Superior temporal gyrus (tissue), 1 donor: ENCODE measurements at regions not wholly inside any gene's neighbourhood (a gene's known extent, or its start where the extent isn't known, plus 50 kb on each side); places are given as distances from the start of the nearest gene placed in this dataset.
A peak's percentile ranks its signal among the peaks of the same experiment; 100 is the strongest.
"Not testable (repeated sequence)": the region's sequence is repeated elsewhere in the genome, so short reads cannot be mapped to it uniquely, and the experiment has no call there.

Experiments
- DNase-seq: peaks from one replicate; pipeline ENCODE4 v3.0.0-alpha.2; 2016; ENCODE audit errors: extremely low spot score

GRCh38 chr1:229857585-229857984 is 209.5 kb upstream of the GALNT2 start:
- DNase-seq: no peak

GRCh38 chr1:229859026-229859425 is 208.0 kb upstream of the GALNT2 start:
- peak; percentile 65 for DNase-seq

- no peak for DNase-seq
Observed at GRCh38 chr1:229860926-229861325, 206.1 kb upstream of the GALNT2 start.

- peak; percentile 73 for DNase-seq
Observed at GRCh38 chr1:229862017-229862774, 204.8 kb upstream of the GALNT2 start.

GRCh38 chr1:229863651-229864545 is 203.1 kb upstream of the GALNT2 start:
- DNase-seq: no peak

- DNase-seq: no peak
Observed at GRCh38 chr1:229864686-229865230, 202.3 kb upstream of the GALNT2 start.

- not testable (repeated sequence) for DNase-seq
Observed at GRCh38 chr1:229865321-229865720, 201.7 kb upstream of the GALNT2 start.

- DNase-seq: no peak
Observed at GRCh38 chr1:229867726-229868125, 199.3 kb upstream of the GALNT2 start.

- DNase-seq: no peak
Observed at GRCh38 chr1:229869240-229869639, 197.8 kb upstream of the GALNT2 start.

- no peak for DNase-seq
Observed at GRCh38 chr1:229869687-229870086, 197.4 kb upstream of the GALNT2 start.

GRCh38 chr1:229870381-229870780 is 196.7 kb upstream of the GALNT2 start:
- DNase-seq: no peak

- DNase-seq: no peak
Observed at GRCh38 chr1:229871078-229871676, 195.9 kb upstream of the GALNT2 start.

- DNase-seq: no peak
Observed at GRCh38 chr1:229874136-229874535, 192.9 kb upstream of the GALNT2 start.

- DNase-seq: no peak
Observed at GRCh38 chr1:229874609-229875008, 192.4 kb upstream of the GALNT2 start.

- DNase-seq: no peak
Observed at GRCh38 chr1:229875086-229875485, 192.0 kb upstream of the GALNT2 start.

- DNase-seq: no peak
Observed at GRCh38 chr1:229879746-229880145, 187.3 kb upstream of the GALNT2 start.

GRCh38 chr1:229880271-229881170 is 186.5 kb upstream of the GALNT2 start:
- DNase-seq: no peak

- no peak for DNase-seq
Observed at GRCh38 chr1:229882621-229883020, 184.4 kb upstream of the GALNT2 start.

GRCh38 chr1:229883504-229884200 is 183.4 kb upstream of the GALNT2 start:
- DNase-seq: no peak

- no peak for DNase-seq
Observed at GRCh38 chr1:229884765-229885164, 182.3 kb upstream of the GALNT2 start.
